ENCODE measurements at regions not wholly inside any gene's neighbourhood (a gene's known extent, or its start where the extent isn't known, plus 50 kb on each side); places are given as distances from the start of the nearest gene placed in this dataset.

DNA sequence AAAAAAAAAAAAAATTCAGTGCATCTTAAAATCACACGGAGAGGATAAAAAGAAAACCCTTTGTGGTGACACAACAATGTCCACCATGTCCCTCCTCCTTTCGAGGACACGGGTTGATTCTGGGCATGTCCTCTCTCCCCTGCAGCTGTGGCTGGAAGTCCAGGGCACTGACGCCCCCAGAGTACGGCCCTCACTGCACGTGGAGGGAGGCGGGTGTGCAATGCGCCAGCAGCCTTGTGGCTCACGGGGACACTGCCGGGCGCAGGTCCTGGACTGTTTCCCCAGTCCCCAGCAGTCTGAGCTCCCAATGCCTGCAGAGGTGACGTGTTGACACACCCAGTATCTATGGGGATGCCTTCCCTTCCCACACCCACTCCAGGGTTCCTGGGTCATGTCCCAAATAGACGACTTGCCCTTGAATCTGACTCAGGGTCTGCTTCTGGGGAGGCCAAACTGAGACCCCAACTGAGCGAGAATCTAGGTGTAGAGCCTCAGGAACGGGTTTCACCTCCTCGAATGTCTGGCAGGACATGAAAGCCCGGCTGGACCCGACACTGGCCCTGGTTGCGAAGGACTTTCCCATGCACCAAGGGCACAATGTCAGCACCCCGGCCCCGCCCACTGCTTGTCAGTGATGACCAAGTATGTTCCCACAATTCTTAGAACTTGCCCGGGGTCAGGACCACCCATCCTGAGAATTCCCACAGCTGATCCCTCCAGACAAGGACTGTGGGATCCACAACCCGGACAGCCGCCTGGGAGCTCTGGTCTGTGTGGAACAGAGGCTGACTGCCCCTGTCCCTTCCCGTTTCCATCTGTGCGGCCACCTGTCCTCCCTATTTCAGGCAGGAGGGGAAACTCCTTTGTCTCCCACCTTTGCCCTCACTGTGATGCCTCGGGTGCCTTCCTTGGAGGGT lies 425.1 kb upstream of the SULF2 start:
- TF ChIP-seq, protein P1, sequence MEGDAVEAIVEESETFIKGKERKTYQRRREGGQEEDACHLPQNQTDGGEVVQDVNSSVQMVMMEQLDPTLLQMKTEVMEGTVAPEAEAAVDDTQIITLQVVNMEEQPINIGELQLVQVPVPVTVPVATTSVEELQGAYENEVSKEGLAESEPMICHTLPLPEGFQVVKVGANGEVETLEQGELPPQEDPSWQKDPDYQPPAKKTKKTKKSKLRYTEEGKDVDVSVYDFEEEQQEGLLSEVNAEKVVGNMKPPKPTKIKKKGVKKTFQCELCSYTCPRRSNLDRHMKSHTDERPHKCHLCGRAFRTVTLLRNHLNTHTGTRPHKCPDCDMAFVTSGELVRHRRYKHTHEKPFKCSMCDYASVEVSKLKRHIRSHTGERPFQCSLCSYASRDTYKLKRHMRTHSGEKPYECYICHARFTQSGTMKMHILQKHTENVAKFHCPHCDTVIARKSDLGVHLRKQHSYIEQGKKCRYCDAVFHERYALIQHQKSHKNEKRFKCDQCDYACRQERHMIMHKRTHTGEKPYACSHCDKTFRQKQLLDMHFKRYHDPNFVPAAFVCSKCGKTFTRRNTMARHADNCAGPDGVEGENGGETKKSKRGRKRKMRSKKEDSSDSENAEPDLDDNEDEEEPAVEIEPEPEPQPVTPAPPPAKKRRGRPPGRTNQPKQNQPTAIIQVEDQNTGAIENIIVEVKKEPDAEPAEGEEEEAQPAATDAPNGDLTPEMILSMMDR (conservative IDR thresholded peaks at IDR 0.05; ENCODE audit: low read length) = no peak
- TF ChIP-seq EZH2phosphoT487 (IDR thresholded peaks at IDR 0.05; ENCODE audit: borderline replicate concordance) = no peak
